Loucy (cell line): ENCODE measurements at regions not wholly inside any gene's neighbourhood (a gene's known extent, or its start where the extent isn't known, plus 50 kb on each side); places are given as distances from the start of the nearest gene placed in this dataset.

Source experiments
- EZH2phosphoT487 ChIP-seq: fragments of 200-600 bp; IDR thresholded peaks from 2 replicates; pipeline ENCODE4 v1.6.1; 2018; ENCODE audit warnings: antibody characterized with exemption, mild to moderate bottlenecking, moderate library complexity, borderline replicate concordance
- TF ChIP-seq, protein P1 (sequence below): fragments of 200-600 bp; sonication (generic); conservative IDR thresholded peaks from 2 replicates; pipeline ENCODE4 v1.5.1; 2014; ENCODE audit warnings: mild to moderate bottlenecking, antibody characterized with exemption, low read length

DNA sequence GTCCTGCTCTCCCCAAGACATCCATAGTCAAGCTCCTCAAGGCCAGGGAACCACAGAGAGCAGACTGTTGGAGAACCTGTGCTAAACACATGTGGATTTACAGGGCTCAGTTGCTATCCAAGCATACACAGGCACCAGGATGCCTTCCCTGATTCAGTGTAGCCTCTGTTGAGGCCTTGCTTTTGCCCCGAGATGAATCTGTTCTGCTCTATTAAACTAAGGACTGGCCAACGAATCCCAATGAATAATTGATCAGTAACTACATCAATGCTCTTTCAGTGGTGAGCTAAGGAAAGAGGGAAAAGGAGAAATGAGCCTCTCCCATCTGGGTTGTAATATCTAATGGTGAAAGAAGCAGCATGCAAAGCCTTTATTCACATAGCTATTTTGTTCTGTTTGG is 58.7 kb upstream of the SPTBN1 start:
- TF ChIP-seq, protein P1, sequence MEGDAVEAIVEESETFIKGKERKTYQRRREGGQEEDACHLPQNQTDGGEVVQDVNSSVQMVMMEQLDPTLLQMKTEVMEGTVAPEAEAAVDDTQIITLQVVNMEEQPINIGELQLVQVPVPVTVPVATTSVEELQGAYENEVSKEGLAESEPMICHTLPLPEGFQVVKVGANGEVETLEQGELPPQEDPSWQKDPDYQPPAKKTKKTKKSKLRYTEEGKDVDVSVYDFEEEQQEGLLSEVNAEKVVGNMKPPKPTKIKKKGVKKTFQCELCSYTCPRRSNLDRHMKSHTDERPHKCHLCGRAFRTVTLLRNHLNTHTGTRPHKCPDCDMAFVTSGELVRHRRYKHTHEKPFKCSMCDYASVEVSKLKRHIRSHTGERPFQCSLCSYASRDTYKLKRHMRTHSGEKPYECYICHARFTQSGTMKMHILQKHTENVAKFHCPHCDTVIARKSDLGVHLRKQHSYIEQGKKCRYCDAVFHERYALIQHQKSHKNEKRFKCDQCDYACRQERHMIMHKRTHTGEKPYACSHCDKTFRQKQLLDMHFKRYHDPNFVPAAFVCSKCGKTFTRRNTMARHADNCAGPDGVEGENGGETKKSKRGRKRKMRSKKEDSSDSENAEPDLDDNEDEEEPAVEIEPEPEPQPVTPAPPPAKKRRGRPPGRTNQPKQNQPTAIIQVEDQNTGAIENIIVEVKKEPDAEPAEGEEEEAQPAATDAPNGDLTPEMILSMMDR: no peak
- TF ChIP-seq EZH2phosphoT487: no peak
